HEK293 (cell line): ENCODE measurements at regions not wholly inside any gene's neighbourhood (a gene's known extent, or its start where the extent isn't known, plus 50 kb on each side); places are given as distances from the start of the nearest gene placed in this dataset.

Source experiments
- CTCF ChIA-PET: fragments of 350-600 bp; formaldehyde crosslinking; extraction: SDS; loops from one replicate; lab custom pipeline; 2021; ENCODE audit warnings: antibody characterized with exemption; lab: Yijun Ruan, JAX
- POLR2A ChIA-PET: fragments of 300-600 bp; formaldehyde crosslinking; extraction: SDS; loops from one replicate; lab custom pipeline; 2020; ENCODE audit warnings: antibody characterized with exemption, inconsistent platforms; lab: Yijun Ruan, JAX
- H3K27ac ChIP-seq: fragments of 200-500 bp; sonication (Bioruptor generic); 2 replicates; pipeline ENCODE4 v1.5.1; 2014; ENCODE audit warnings: low read depth, low read length, control low read depth, inconsistent platforms; ENCODE audit errors: extremely low read depth
- H3K36me3 ChIP-seq, 2 experiments: fragments of 200-500 bp in 1 of 2; sonication (Bioruptor generic) in 1 of 2; 1 replicate in 1 of 2; 2 replicates in 1 of 2; pipeline ENCODE4 v1.5.1; 2014 to 2017; ENCODE audit warnings: inconsistent platforms in 2 of 2, low read length in 2 of 2; ENCODE audit not compliant: control insufficient read depth in 2 of 2, insufficient read depth in 1 of 2
- H3K4me1 ChIP-seq: fragments of 200-500 bp; sonication (Bioruptor generic); 2 replicates; pipeline ENCODE4 v1.5.1; 2014; ENCODE audit warnings: mild to moderate bottlenecking, low read length, inconsistent platforms; ENCODE audit not compliant: control insufficient read depth, insufficient read depth
- H3K4me3 ChIP-seq: 2 replicates; pipeline ENCODE4 v1.5.1; 2011; ENCODE audit warnings: low read depth, mild to moderate bottlenecking, control low read depth, low read length, moderate library complexity
- H3K9me3 ChIP-seq: fragments of 200-500 bp; sonication (Bioruptor generic); 2 replicates; pipeline ENCODE4 v1.5.1; 2014; ENCODE audit warnings: low read depth, low read length, inconsistent platforms; ENCODE audit not compliant: control insufficient read depth, insufficient read depth
- HOXA7 ChIP-seq: sonication (generic); formaldehyde crosslinking; IDR thresholded peaks from 2 replicates; pipeline ENCODE4 v1.8.1; 2022; ENCODE audit warnings: missing genetic modification reagents, borderline replicate concordance
- INSM2 ChIP-seq: fragments of 450-650 bp; formaldehyde crosslinking; IDR thresholded peaks from 2 replicates; pipeline ENCODE4 v1.5.1; 2016; ENCODE audit warnings: missing biosample characterization, missing genetic modification characterization
- OSR2 ChIP-seq: fragments of 450-650 bp; formaldehyde crosslinking; IDR thresholded peaks from 2 replicates; pipeline ENCODE4 v1.5.1; 2016; ENCODE audit warnings: missing biosample characterization, missing genetic modification characterization
- PRDM6 ChIP-seq: fragments of 450-650 bp; formaldehyde crosslinking; IDR thresholded peaks from 2 replicates; pipeline ENCODE4 v1.5.1; 2017; ENCODE audit warnings: missing biosample characterization, missing genetic modification characterization
- SP7 ChIP-seq: fragments of 450-650 bp; formaldehyde crosslinking; IDR thresholded peaks from 2 replicates; pipeline ENCODE4 v1.5.1; 2016; ENCODE audit warnings: missing biosample characterization, missing genetic modification characterization
- ZBTB11 ChIP-seq: fragments of 450-650 bp; formaldehyde crosslinking; conservative IDR thresholded peaks from 2 replicates; pipeline ENCODE4 v1.5.1; 2016; ENCODE audit warnings: low read depth, missing biosample characterization, missing genetic modification characterization
- ZFHX2 ChIP-seq: fragments of 450-650 bp; formaldehyde crosslinking; conservative IDR thresholded peaks from 2 replicates; pipeline ENCODE4 v1.5.1; 2016; ENCODE audit warnings: missing biosample characterization, missing genetic modification characterization
- ZFP3 ChIP-seq: fragments of 450-650 bp; formaldehyde crosslinking; IDR thresholded peaks from 2 replicates; pipeline ENCODE4 v1.5.1; 2016; ENCODE audit warnings: low read depth, missing biosample characterization, missing genetic modification characterization
- ZNF112 ChIP-seq: fragments of 450-650 bp; formaldehyde crosslinking; IDR thresholded peaks from 2 replicates; pipeline ENCODE4 v1.5.0; 2017; ENCODE audit warnings: missing biosample characterization, missing genetic modification characterization
- ZNF211 ChIP-seq: fragments of 450-650 bp; formaldehyde crosslinking; IDR thresholded peaks from 2 replicates; pipeline ENCODE4 v1.5.1; 2016; ENCODE audit warnings: low read depth, missing biosample characterization, missing genetic modification characterization
- ZNF24 ChIP-seq: fragments of 450-650 bp; formaldehyde crosslinking; IDR thresholded peaks from 2 replicates; pipeline ENCODE4 v1.5.1; 2016; ENCODE audit warnings: missing biosample characterization, missing genetic modification characterization
- ZNF292 ChIP-seq: fragments of 450-650 bp; formaldehyde crosslinking; IDR thresholded peaks from 2 replicates; pipeline ENCODE4 v1.5.1; 2016; ENCODE audit warnings: low read depth, missing biosample characterization, missing genetic modification characterization, borderline replicate concordance
- ZNF324 ChIP-seq: fragments of 450-650 bp; formaldehyde crosslinking; IDR thresholded peaks from 2 replicates; pipeline ENCODE4 v1.5.1; 2016; ENCODE audit warnings: missing biosample characterization, missing genetic modification characterization
- ZNF473 ChIP-seq: fragments of 450-650 bp; formaldehyde crosslinking; IDR thresholded peaks from 2 replicates; pipeline ENCODE4 v1.5.1; 2017; ENCODE audit warnings: missing biosample characterization, missing genetic modification characterization
- ZNF510 ChIP-seq: fragments of 450-650 bp; formaldehyde crosslinking; IDR thresholded peaks from 2 replicates; pipeline ENCODE4 v1.5.1; 2018; ENCODE audit warnings: mild to moderate bottlenecking, missing genetic modification characterization, missing biosample characterization; ENCODE audit not compliant: insufficient replicate concordance
- ZNF621 ChIP-seq: fragments of 450-650 bp; formaldehyde crosslinking; IDR thresholded peaks from 2 replicates; pipeline ENCODE4 v1.5.1; 2017; ENCODE audit warnings: missing biosample characterization, missing genetic modification characterization
- ZNF623 ChIP-seq: fragments of 450-650 bp; formaldehyde crosslinking; IDR thresholded peaks from 2 replicates; pipeline ENCODE4 v1.5.1; 2016; ENCODE audit warnings: missing biosample characterization, missing genetic modification characterization
- ZNF626 ChIP-seq: fragments of 450-650 bp; sonication (Bioruptor Pico); formaldehyde crosslinking; IDR thresholded peaks from 2 replicates; pipeline ENCODE4 v1.5.1; 2018; ENCODE audit warnings: missing biosample characterization, missing genetic modification characterization, inconsistent platforms
- ZNF645 ChIP-seq: fragments of 450-650 bp; formaldehyde crosslinking; IDR thresholded peaks from 2 replicates; pipeline ENCODE4; 2016; ENCODE audit warnings: missing biosample characterization, missing genetic modification characterization
- ZNF677 ChIP-seq: fragments of 450-650 bp; IDR thresholded peaks from 2 replicates; pipeline ENCODE4 v1.5.0; 2018; ENCODE audit warnings: missing biosample characterization, mild to moderate bottlenecking, missing genetic modification characterization, moderate library complexity
- ZNF830 ChIP-seq: fragments of 450-650 bp; IDR thresholded peaks from 2 replicates; pipeline ENCODE4 v1.5.0; 2018; ENCODE audit warnings: missing biosample characterization, missing genetic modification characterization, low read depth, mild to moderate bottlenecking, moderate library complexity
- ZXDB ChIP-seq: fragments of 450-650 bp; formaldehyde crosslinking; IDR thresholded peaks from 2 replicates; pipeline ENCODE4 v1.5.1; 2016; ENCODE audit warnings: missing biosample characterization, missing genetic modification characterization
- TF ChIP-seq, protein P1 (sequence below): IDR thresholded peaks from 2 replicates; pipeline ENCODE4 v1.6.1; 2011; ENCODE audit warnings: mild to moderate bottlenecking, low read depth, low read length, borderline replicate concordance
- TF ChIP-seq, protein P2 (sequence below): fragments of 450-650 bp; formaldehyde crosslinking; IDR thresholded peaks from 2 replicates; pipeline ENCODE4 v1.5.0; 2017; ENCODE audit warnings: missing biosample characterization, missing genetic modification characterization, borderline replicate concordance

DNA sequence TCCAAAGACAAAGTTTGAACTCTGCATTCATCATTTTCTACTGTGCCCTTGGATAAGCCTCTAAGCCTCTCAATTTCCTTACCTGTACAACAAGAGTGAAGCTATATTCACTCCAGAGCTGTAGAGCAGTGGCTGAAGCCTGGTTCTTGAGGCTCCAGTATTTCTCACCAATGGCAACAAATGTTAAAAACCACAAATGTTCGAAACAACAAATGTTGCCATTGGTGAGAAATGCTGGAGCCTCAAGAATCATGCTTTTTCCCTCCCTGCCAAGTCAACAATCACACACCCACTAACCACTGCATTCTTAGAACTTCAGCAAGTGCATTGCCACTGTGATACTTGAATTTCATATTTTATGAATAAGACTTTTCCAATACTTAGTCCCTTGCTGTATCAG, 237.9 kb downstream of the TMEM26 start:
- H3K9me3 ChIP-seq: no peaks in the 10 kb centered on the region
- TF ChIP-seq ZBTB11 (tag by site-specific recombination) (no peak), ZNF24 (tag by site-specific recombination) (no peak), ZNF324 (tag by site-specific recombination) (no peak), ZNF473 (no peak), ZXDB (tag by site-specific recombination) (no peak), OSR2 (tag by site-specific recombination) (no peak), ZNF112 (tag by site-specific recombination) (no peak), ZNF645 (tag by site-specific recombination) (no peak), SP7 (tag by site-specific recombination) (no peak), ZNF623 (tag by site-specific recombination) (no peak), ZFHX2 (no peak), ZFP3 (tag by site-specific recombination) (no peak)
- TF ChIP-seq, protein P1, sequence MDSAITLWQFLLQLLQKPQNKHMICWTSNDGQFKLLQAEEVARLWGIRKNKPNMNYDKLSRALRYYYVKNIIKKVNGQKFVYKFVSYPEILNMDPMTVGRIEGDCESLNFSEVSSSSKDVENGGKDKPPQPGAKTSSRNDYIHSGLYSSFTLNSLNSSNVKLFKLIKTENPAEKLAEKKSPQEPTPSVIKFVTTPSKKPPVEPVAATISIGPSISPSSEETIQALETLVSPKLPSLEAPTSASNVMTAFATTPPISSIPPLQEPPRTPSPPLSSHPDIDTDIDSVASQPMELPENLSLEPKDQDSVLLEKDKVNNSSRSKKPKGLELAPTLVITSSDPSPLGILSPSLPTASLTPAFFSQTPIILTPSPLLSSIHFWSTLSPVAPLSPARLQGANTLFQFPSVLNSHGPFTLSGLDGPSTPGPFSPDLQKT: no peak
- TF ChIP-seq, all 188 proteins: peak for 0
- POLR2A ChIA-PET: no interaction called here
- Histone ChIP-seq H3K27ac (no peak overlapping the region), H3K36me3 (no peaks in the 10 kb centered on the region), H3K4me1 (no peaks in the 10 kb centered on the region), H3K4me3 (no peak overlapping the region)
- CTCF ChIA-PET: no interaction called here

GRCh38 chr10:61211468-61211867, 241.7 kb downstream of the TMEM26 start:
- Histone ChIP-seq H3K4me1 (no peaks in the 10 kb centered on the region), H3K27ac (no peak overlapping the region), H3K9me3 (no peaks in the 10 kb centered on the region), H3K36me3 (no peaks in the 10 kb centered on the region), H3K4me3 (no peak overlapping the region)
- ChIA-PET CTCF (no interaction called here), POLR2A (no interaction called here)
- no peak for TF ChIP-seq ZNF292 (tag by site-specific recombination)
- no peak for TF ChIP-seq INSM2 (tag by site-specific recombination)
- TF ChIP-seq PRDM6 (tag by site-specific recombination): no peak
- no peak for TF ChIP-seq ZNF211 (tag by site-specific recombination)
- no peak for TF ChIP-seq ZNF677 (tag by site-specific recombination)
- TF ChIP-seq ZNF621 (tag by site-specific recombination): no peak
- TF ChIP-seq HOXA7 (CRISPR knock-in tag): no peak
- TF ChIP-seq ZNF830 (tag by site-specific recombination): no peak
- TF ChIP-seq, protein P2, sequence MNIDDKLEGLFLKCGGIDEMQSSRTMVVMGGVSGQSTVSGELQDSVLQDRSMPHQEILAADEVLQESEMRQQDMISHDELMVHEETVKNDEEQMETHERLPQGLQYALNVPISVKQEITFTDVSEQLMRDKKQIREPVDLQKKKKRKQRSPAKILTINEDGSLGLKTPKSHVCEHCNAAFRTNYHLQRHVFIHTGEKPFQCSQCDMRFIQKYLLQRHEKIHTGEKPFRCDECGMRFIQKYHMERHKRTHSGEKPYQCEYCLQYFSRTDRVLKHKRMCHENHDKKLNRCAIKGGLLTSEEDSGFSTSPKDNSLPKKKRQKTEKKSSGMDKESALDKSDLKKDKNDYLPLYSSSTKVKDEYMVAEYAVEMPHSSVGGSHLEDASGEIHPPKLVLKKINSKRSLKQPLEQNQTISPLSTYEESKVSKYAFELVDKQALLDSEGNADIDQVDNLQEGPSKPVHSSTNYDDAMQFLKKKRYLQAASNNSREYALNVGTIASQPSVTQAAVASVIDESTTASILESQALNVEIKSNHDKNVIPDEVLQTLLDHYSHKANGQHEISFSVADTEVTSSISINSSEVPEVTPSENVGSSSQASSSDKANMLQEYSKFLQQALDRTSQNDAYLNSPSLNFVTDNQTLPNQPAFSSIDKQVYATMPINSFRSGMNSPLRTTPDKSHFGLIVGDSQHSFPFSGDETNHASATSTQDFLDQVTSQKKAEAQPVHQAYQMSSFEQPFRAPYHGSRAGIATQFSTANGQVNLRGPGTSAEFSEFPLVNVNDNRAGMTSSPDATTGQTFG (tag by site-specific recombination): no peak
- no peak for TF ChIP-seq ZNF510
- no peak for TF ChIP-seq ZNF626 (tag by site-specific recombination)
